Upper lobe of right lung (tissue), 1 donor: ENCODE measurements at regions not wholly inside any gene's neighbourhood (a gene's known extent, or its start where the extent isn't known, plus 50 kb on each side); places are given as distances from the start of the nearest gene placed in this dataset.

Experiments
- ATAC-seq: fragments of 200-7000 bp; cut with Tn5 transposase; one replicate; pipeline ENCODE4 v1.9.1; 2020; ENCODE audit warnings: mild to moderate bottlenecking, moderate library complexity
- DNase-seq: peaks from one replicate; pipeline ENCODE4 v3.0.0-alpha.2; 2020
- H3K27ac ChIP-seq: fragments of 200-600 bp; one replicate; pipeline ENCODE4 v1.8.0; 2022
- H3K27me3 ChIP-seq: fragments of 200-600 bp; one replicate; pipeline ENCODE4 v1.8.0; 2022; ENCODE audit warnings: mild to moderate bottlenecking
- H3K36me3 ChIP-seq: fragments of 200-600 bp; one replicate; pipeline ENCODE4 v1.8.0; 2022
- H3K4me1 ChIP-seq: fragments of 200-600 bp; one replicate; pipeline ENCODE4 v1.8.0; 2022
- H3K4me3 ChIP-seq: fragments of 200-600 bp; one replicate; pipeline ENCODE4 v1.8.0; 2022; ENCODE audit warnings: mild to moderate bottlenecking
- H3K9me3 ChIP-seq: fragments of 200-600 bp; one replicate; pipeline ENCODE4 v1.8.0; 2022
- intact Hi-C: fragments of 100-400 bp; cut with DNase I; formaldehyde crosslinking; loops from one replicate; pipeline ENCODE4 v1.11.0; 2022
- TF ChIP-seq, protein P1 (sequence below): fragments of 200-600 bp; IDR thresholded peaks from one replicate; pipeline ENCODE4 v1.8.0; 2022; ENCODE audit warnings: antibody characterized with exemption
- donor health status: DM: no; HTN: yes; CAD: no; lungs with severe emphysema.

DNA sequence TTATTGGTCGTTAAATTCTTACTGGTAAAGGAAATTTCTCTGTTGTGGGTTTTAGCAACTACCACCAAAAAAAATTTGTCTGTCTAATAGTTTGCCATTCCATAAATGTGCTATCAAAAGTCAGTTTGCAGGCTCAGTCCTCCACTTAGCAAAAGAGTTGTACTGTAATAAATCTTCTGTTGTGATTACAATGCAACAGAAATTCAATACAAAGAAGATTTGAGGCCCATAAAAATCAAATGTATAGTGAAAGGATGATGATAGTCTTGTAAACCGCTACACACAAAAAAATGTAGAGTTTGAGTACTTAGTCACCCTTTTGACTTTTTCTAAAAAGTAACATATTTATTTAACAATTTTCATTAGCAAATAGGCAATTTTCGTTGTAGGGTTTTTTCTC is 251.7 kb downstream of the VGLL3 start:
- Histone ChIP-seq H3K27me3 (no peaks in the 10 kb centered on the region), H3K4me3 (no peak overlapping the region), H3K27ac (no peak overlapping the region), H3K9me3 (no peaks in the 10 kb centered on the region), H3K36me3 (no peaks in the 10 kb centered on the region), H3K4me1 (no peaks in the 10 kb centered on the region)
- ATAC-seq (no peak), DNase-seq (no peak)
- intact Hi-C loops = no loop called here
- TF ChIP-seq, protein P1, sequence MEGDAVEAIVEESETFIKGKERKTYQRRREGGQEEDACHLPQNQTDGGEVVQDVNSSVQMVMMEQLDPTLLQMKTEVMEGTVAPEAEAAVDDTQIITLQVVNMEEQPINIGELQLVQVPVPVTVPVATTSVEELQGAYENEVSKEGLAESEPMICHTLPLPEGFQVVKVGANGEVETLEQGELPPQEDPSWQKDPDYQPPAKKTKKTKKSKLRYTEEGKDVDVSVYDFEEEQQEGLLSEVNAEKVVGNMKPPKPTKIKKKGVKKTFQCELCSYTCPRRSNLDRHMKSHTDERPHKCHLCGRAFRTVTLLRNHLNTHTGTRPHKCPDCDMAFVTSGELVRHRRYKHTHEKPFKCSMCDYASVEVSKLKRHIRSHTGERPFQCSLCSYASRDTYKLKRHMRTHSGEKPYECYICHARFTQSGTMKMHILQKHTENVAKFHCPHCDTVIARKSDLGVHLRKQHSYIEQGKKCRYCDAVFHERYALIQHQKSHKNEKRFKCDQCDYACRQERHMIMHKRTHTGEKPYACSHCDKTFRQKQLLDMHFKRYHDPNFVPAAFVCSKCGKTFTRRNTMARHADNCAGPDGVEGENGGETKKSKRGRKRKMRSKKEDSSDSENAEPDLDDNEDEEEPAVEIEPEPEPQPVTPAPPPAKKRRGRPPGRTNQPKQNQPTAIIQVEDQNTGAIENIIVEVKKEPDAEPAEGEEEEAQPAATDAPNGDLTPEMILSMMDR = no peak

DNA sequence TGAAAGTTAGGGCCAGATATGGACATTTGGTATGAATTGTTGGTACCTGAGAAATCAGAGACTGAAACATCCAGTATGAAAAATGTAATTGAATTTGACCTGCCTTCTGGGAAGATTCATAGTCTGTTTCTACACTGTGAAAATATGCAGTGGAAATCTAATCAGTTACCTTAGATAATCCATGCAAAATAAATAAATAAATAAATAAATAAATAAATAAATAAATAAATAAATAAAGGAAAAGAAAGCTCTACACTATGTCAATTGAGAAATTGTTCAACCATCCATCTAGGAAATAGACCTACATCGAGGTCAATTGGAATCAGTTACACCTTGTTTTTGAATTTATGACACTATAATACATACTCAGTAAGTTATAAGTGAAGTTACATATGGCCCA is 252.3 kb downstream of the VGLL3 start:
- Histone ChIP-seq H3K4me1 (no peaks in the 10 kb centered on the region), H3K27ac (no peak overlapping the region), H3K4me3 (no peak overlapping the region), H3K27me3 (no peaks in the 10 kb centered on the region), H3K36me3 (no peaks in the 10 kb centered on the region), H3K9me3 (no peaks in the 10 kb centered on the region)
- TF ChIP-seq, protein P1 = no peak
- intact Hi-C loops = no loop called here
- ATAC-seq (no peak), DNase-seq (no peak)

DNA sequence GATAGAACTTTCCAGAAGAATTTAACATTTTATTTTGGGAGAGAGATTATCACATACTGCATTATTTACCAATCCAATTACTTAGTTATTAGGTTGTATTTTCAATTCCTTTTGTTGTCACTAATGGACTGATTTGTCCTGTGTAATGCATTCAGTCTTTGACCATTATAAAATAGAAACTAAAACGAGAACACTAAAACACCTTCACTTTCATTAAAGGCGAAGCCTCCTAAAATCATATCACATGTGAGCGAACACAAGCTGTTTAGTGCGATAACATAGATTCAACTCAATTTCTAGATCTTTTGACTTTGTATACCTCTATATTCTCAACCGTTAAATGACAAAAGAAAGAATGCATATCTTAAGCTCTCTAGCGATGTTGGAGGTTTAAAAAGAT is 253.4 kb downstream of the VGLL3 start:
- Histone ChIP-seq H3K4me1 (no peaks in the 10 kb centered on the region), H3K9me3 (no peaks in the 10 kb centered on the region), H3K27ac (no peak overlapping the region), H3K36me3 (no peaks in the 10 kb centered on the region), H3K4me3 (no peak overlapping the region), H3K27me3 (no peaks in the 10 kb centered on the region)
- intact Hi-C loops = no loop called here
- DNase-seq = no peak
- no peak for ATAC-seq
- TF ChIP-seq, protein P1 = no peak

DNA sequence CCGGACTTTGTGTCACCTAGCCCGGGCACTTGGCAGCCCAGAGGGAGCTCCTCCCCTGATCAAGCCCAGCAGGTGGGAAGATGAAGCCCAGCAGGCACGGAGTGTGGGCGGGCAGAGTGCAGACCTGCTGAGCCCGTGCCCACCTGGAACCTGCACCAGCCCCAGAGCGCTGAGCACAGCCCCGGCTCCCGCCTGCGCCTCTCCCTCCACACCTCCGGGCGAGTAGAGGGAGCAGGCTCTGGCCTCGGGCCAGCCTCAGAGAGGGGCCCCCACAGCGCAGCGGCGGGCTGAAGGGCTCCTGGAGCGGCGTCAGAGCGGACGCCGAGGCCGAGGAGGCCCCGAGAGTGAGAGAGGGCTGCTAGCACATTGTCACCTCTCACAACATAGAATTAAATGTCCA is 257.7 kb downstream of the VGLL3 start:
- Histone ChIP-seq H3K27me3 (no peaks in the 10 kb centered on the region), H3K9me3 (no peaks in the 10 kb centered on the region), H3K4me3 (no peak overlapping the region), H3K27ac (no peak overlapping the region), H3K36me3 (no peaks in the 10 kb centered on the region), H3K4me1 (no peaks in the 10 kb centered on the region)
- intact Hi-C loops = no loop called here
- TF ChIP-seq, protein P1 = no peak
- no peak for DNase-seq
- ATAC-seq = peak; percentile 26

DNA sequence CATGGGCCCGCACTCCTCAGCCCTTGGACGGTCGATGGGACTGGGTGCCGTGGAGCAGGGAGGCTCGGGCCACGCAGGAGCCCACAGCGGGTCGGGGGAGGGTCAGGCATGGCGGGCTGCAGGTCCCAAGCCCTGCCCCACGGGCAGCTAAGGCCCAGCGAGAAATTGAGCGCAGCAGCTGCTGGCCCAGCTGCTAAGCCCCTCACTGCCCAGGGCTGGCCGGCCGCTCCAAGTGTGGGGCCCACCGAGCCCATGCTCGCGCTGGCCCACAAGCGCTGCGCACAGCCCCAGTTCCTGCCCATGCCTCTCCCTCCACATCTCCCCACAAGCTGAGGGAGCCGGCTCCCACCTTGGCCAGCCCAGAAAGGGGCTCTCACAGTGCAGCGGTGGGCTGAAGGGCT is 259.4 kb downstream of the VGLL3 start:
- no peak for DNase-seq
- TF ChIP-seq, protein P1 = no peak
- Histone ChIP-seq H3K27me3 (no peaks in the 10 kb centered on the region), H3K27ac (no peak overlapping the region), H3K4me1 (no peaks in the 10 kb centered on the region), H3K36me3 (no peaks in the 10 kb centered on the region), H3K4me3 (no peak overlapping the region), H3K9me3 (no peaks in the 10 kb centered on the region)
- intact Hi-C loops = no loop called here
- ATAC-seq = no peak

DNA sequence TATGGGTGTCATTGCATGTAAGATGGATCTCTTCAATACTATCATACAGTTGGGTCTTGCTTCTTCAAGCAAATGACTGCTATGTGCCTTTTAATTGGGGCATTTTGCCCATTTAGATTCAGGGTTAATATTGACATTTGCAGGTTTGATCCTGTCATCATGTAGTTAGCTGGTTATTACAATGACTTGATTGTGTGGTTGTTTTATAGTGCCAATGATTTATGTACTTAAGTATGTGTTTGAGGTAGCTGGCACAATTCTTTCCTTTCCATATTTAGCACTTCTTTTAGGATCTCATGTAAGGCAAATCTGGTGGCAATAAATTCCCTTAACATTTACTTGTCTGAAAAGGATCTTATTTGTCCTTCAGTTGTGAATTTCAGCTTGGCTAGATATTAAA is 267.5 kb downstream of the VGLL3 start:
- H3K4me1 ChIP-seq = no peaks in the 10 kb centered on the region
- no peaks in the 10 kb centered on the region for H3K36me3 ChIP-seq
- DNase-seq (no peak), ATAC-seq (no peak)
- H3K9me3 ChIP-seq = no peaks in the 10 kb centered on the region
- no peak overlapping the region for H3K27ac ChIP-seq
- no peaks in the 10 kb centered on the region for H3K27me3 ChIP-seq
- no peak overlapping the region for H3K4me3 ChIP-seq
- intact Hi-C loops = no loop called here
- TF ChIP-seq, protein P1 = no peak
